ENCODE measurements at regions not wholly inside any gene's neighbourhood (a gene's known extent, or its start where the extent isn't known, plus 50 kb on each side); places are given as distances from the start of the nearest gene placed in this dataset.

- ChIA-PET POLR2A (ENCODE audit: unreplicated experiment) (no interaction called here), CTCF (no interaction called here)
- dilution Hi-C loops (cut with HindIII; ENCODE audit: low sequenced_read_pairs, unreplicated experiment): no loop called here
- 20% methylated on average over 1 of the region's 2 CpGs; no CpG with 5 or more reads in 1 of the 2 experiments for WGBS, 2 experiments (ENCODE audit: extremely low coverage in 2 of 2, insufficient read length in 1 of 2)
- H3K9ac ChIP-seq (ENCODE audit: low read depth, low read length): no peak overlapping the region
- no peak overlapping the region for H2BK120ac ChIP-seq (ENCODE audit: low read depth, low read length)
- H3K36me3 ChIP-seq (ENCODE audit: control insufficient read depth, insufficient read depth, low read length): no peaks in the 10 kb centered on the region
- no peak overlapping the region for H4K8ac ChIP-seq (ENCODE audit: low read depth in 2 of 2, low read length in 2 of 2)
- no peak overlapping the region for H3K27ac ChIP-seq (ENCODE audit: insufficient read depth, low read length)
- no peak overlapping the region for H3K56ac ChIP-seq (ENCODE audit: extremely low read depth, insufficient read depth, low read length)
- no peaks in the 10 kb centered on the region for H3K79me1 ChIP-seq (ENCODE audit: low read depth in 1 of 2, low read length in 2 of 2)
- no peak overlapping the region for H3K23ac ChIP-seq (ENCODE audit: low read depth, low read length)
- BruUV-seq (replicated peaks): no TSS peak
- H2BK5ac ChIP-seq (ENCODE audit: low read depth, low read length, poor library complexity, severe bottlenecking): no peak overlapping the region
- TF ChIP-seq MAZ (IDR thresholded peaks at IDR 0.05; ENCODE audit: borderline replicate concordance, low read depth, low read length) (no peak), CHD1 (IDR thresholded peaks at IDR 0.05; ENCODE audit: low read depth, low read length) (no peak), RCOR1 (IDR thresholded peaks at IDR 0.05; ENCODE audit: insufficient replicate concordance, low read length) (no peak), ELK1 (IDR thresholded peaks at IDR 0.05; ENCODE audit: borderline replicate concordance, low read depth, low read length) (no peak), SMC3 (IDR thresholded peaks at IDR 0.05; ENCODE audit: low read depth, low read length) (no peak), MXI1 (IDR thresholded peaks at IDR 0.05; ENCODE audit: borderline replicate concordance, low read depth, low read length) (no peak), MAFK (IDR thresholded peaks at IDR 0.05; ENCODE audit: low read depth, low read length) (no peak), CTCF (conservative IDR thresholded peaks at IDR 0.05; ENCODE audit: low read depth, low read length) (no peak), USF2 (IDR thresholded peaks at IDR 0.05; ENCODE audit: low read depth, low read length) (no peak), NFE2L2 (IDR thresholded peaks at IDR 0.05; ENCODE audit: low read depth, low read length) (no peak), POLR2A (IDR thresholded peaks at IDR 0.05; ENCODE audit: low read depth, low read length) (no peak), FOS (IDR thresholded peaks at IDR 0.05; ENCODE audit: low read depth, low read length) (no peak), RAD21 (IDR thresholded peaks at IDR 0.05; ENCODE audit: low read length) (no peak), RFX5 (IDR thresholded peaks at IDR 0.05; ENCODE audit: low read depth, low read length) (no peak)
- H3K9me1 ChIP-seq (ENCODE audit: insufficient read depth, low read length): no peaks in the 10 kb centered on the region
- no peak overlapping the region for H2AK5ac ChIP-seq (ENCODE audit: low read depth, low read length)
- in situ Hi-C loops (cut with MboI; ENCODE audit: low sequenced_read_pairs): no loop called here
- ATAC-seq (ENCODE audit: low read depth) (no peak), DNase-seq (no peak)
- H4K91ac ChIP-seq (ENCODE audit: insufficient read depth, low read depth, low read length): no peak overlapping the region
- no peaks in the 10 kb centered on the region; the same call in 1 of the 2 replicates for H3K9me3 ChIP-seq (ENCODE audit: control insufficient read depth, insufficient read depth, low read length)
- no peak overlapping the region for H3K4ac ChIP-seq (ENCODE audit: low read depth, low read length)
- no peak overlapping the region for H3K18ac ChIP-seq (ENCODE audit: low read depth, low read length)
- no peaks in the 10 kb centered on the region for H3K27me3 ChIP-seq (ENCODE audit: control insufficient read depth, insufficient read depth, low read length)
- no peak overlapping the region for H4K5ac ChIP-seq (ENCODE audit: low read depth, low read length)
- H4K20me1 ChIP-seq (ENCODE audit: insufficient read depth, low read length): no peaks in the 10 kb centered on the region
- intact Hi-C loops (cut with micrococcal nuclease): no loop called here
- H2AK9ac ChIP-seq (replicated peaks; ENCODE audit: low read depth, low read length, poor library complexity): no peak overlapping the region
- no peak overlapping the region for H2BK15ac ChIP-seq (ENCODE audit: low read depth, low read length)
- H3K4me3 ChIP-seq (ENCODE audit: insufficient read depth, low read depth, low read length): no peak overlapping the region
- no peaks in the 10 kb centered on the region for H3K4me1 ChIP-seq (ENCODE audit: control insufficient read depth, insufficient read depth, low read length)
- no peak overlapping the region for H2AFZ ChIP-seq (replicated peaks; ENCODE audit: low read length, poor library complexity)
- no peak overlapping the region for H3K14ac ChIP-seq (replicated peaks; ENCODE audit: low read depth, low read length)
- no peak overlapping the region for H3K4me2 ChIP-seq (ENCODE audit: low read depth, low read length)
- H2BK20ac ChIP-seq (ENCODE audit: low read depth, low read length): no peak overlapping the region
Measured at GRCh38 chr5:23684103-23684502, 176.7 kb downstream of the PRDM9 start.

All from IMR-90 (cell line).